NCI-H2029 treated with DMSO at 0.1 percent for 48 hours (cell line): ENCODE measurements at regions not wholly inside any gene's neighbourhood (a gene's known extent, or its start where the extent isn't known, plus 50 kb on each side); places are given as distances from the start of the nearest gene placed in this dataset.
"Not testable (repeated sequence)": the region's sequence is repeated elsewhere in the genome, so short reads cannot be mapped to it uniquely, and the experiment has no call there.

Source experiments
- DNase-seq: peaks from one replicate; lab custom pipeline; 2025; lab: John Stamatoyannopoulos, UW

GRCh38 chr2:17362956-17363355, 155.3 kb downstream of the RAD51AP2 start:
- no peak for DNase-seq

- DNase-seq = no peak
Observed at GRCh38 chr2:17355608-17356329, 162.5 kb downstream of the RAD51AP2 start.

GRCh38 chr2:17353263-17353662, 165.0 kb downstream of the RAD51AP2 start:
- DNase-seq = no peak

GRCh38 chr2:17342692-17343091, 175.5 kb downstream of the RAD51AP2 start:
- DNase-seq = not testable (repeated sequence)

GRCh38 chr2:17337507-17337906, 180.7 kb downstream of the RAD51AP2 start:
- DNase-seq = no peak

GRCh38 chr2:17336458-17336857, 181.8 kb downstream of the RAD51AP2 start:
- DNase-seq = no peak

- DNase-seq = no peak
Observed at GRCh38 chr2:17334300-17334699, 183.9 kb downstream of the RAD51AP2 start.

GRCh38 chr2:17331636-17332035, 186.6 kb downstream of the RAD51AP2 start:
- DNase-seq = no peak

GRCh38 chr2:17328161-17328560, 190.1 kb downstream of the RAD51AP2 start:
- no peak for DNase-seq

GRCh38 chr2:17327649-17328048, 190.6 kb downstream of the RAD51AP2 start:
- no peak for DNase-seq

GRCh38 chr2:17326717-17327116, 191.5 kb downstream of the RAD51AP2 start:
- no peak for DNase-seq

- no peak for DNase-seq
Observed at GRCh38 chr2:17323697-17324096, 194.5 kb downstream of the RAD51AP2 start.

- no peak for DNase-seq
Observed at GRCh38 chr2:17322461-17322860, 195.8 kb downstream of the RAD51AP2 start.

- DNase-seq = no peak
Observed at GRCh38 chr2:17319090-17319489, 199.2 kb downstream of the RAD51AP2 start.

- no peak for DNase-seq
Observed at GRCh38 chr2:17318013-17318412, 200.2 kb downstream of the RAD51AP2 start.

GRCh38 chr2:17317439-17317976, 200.7 kb downstream of the RAD51AP2 start:
- no peak for DNase-seq

GRCh38 chr2:17313261-17313660, 205.0 kb downstream of the RAD51AP2 start:
- DNase-seq = no peak

GRCh38 chr2:17311771-17312511, 206.3 kb downstream of the RAD51AP2 start:
- DNase-seq = no peak

GRCh38 chr2:17311106-17311619, 207.1 kb downstream of the RAD51AP2 start:
- no peak for DNase-seq

- DNase-seq = peak; percentile 1
Observed at GRCh38 chr2:17309741-17310339, 208.4 kb downstream of the RAD51AP2 start.

GRCh38 chr2:17309181-17309580, 209.1 kb downstream of the RAD51AP2 start:
- DNase-seq = no peak

GRCh38 chr2:17306706-17307105, 211.5 kb downstream of the RAD51AP2 start:
- no peak for DNase-seq

GRCh38 chr2:17306219-17306618, 212.0 kb downstream of the RAD51AP2 start:
- no peak for DNase-seq
